Activated naive CD4-positive, alpha-beta T cell treated with Interleukin-2 at 50 U/mL for 16 hours (primary cell): ENCODE measurements at regions not wholly inside any gene's neighbourhood (a gene's known extent, or its start where the extent isn't known, plus 50 kb on each side); places are given as distances from the start of the nearest gene placed in this dataset.

Experiments used
- DNase-seq: peaks from one replicate; pipeline ENCODE4 v3.0.0-alpha.2; 2020

GRCh38 chr1:231108516-231109302, 53.1 kb upstream of the TRIM67 start:
- no peak for DNase-seq

- DNase-seq: no peak
Measured at GRCh38 chr1:231107600-231108326, 54.1 kb upstream of the TRIM67 start.

DNA sequence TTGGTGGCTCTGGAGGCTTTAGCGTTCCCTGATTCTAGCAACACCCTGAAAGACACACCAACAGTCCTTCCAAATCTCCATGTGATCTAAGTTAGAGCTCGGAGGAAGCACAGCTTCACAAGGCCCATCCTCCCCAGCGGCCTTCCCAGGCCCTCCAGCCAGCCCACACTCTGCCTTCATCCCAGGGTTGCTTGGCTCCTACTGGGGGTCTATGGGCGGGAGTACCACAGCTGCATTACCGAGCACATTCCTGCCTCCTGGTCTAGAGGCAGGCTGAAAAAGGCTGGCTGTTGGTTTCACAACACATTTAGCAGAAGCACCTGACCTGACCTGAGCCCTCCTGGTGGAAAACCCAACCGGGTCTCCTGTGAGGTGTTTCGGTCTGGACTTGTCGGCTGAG, 54.7 kb upstream of the TRIM67 start:
- DNase-seq: no peak

- DNase-seq: no peak
Measured at GRCh38 chr1:231106347-231106746, 55.5 kb upstream of the TRIM67 start.

GRCh38 chr1:231104917-231105316, 56.9 kb upstream of the TRIM67 start:
- DNase-seq: no peak

- DNase-seq: no peak
Measured at GRCh38 chr1:231103961-231104360, 57.9 kb upstream of the TRIM67 start.

DNA sequence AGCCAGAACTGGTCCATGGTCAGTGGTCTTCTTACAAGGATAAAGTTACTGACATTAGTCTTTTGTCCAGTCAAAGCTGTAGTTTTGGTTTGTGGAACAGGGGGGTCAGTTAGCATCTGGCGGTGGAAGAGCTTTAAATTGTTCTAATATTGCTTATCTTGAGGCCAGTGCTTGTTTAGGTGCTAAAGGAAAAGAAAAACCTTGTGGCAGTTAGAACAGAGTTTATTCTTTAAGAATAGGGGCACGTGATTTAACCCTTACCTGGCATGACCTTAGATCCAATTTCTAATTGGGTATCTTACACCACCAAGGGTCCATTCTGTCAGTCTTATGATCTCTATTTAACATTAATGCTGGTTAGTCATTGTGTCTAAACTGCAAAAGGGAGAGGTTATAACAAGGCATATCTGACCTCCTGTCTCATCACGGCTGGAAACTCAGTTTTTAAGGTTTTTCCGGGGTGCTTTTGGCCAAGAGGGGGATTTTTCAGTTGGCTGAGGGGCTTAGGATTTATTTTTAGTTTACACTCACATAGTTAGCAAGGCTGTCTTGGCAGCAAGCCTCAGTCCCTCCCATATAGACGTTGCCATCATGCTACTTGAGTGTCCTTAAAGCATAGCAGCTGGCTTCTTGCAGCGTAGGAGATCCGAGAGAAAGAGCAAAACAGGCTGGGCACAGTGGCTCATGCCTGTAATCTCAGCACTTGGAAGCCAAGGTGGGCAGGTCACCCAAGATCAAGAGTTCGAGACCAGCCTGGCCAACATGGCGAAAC, 60.1 kb upstream of the FAM89A start:
- no peak for DNase-seq

- DNase-seq: no peak
Measured at GRCh38 chr1:231099311-231099710, 59.3 kb upstream of the FAM89A start.

DNA sequence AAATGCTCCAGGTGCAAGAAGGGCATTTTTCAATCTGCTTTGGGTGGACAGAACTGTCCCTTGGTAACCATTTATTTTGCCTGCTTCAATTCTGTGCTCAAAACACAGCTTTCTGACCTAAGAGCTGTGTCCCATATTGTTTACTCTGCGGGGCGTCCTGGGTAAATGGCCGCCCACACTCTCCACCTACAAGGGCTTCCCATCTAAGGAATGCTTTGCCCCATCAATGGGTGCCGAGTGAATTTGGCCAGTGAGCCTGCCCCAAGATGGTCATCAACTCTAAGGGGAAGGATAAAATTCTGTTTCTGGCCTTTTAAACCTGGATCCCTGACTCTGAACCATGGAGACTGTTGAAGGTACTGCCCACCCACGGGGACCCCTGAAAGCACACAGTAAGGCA, 55.5 kb upstream of the FAM89A start:
- DNase-seq: no peak

GRCh38 chr1:231094421-231094820, 54.4 kb upstream of the FAM89A start:
- DNase-seq: no peak

- DNase-seq: no peak
Measured at GRCh38 chr1:231093156-231093922, 53.3 kb upstream of the FAM89A start.

GRCh38 chr1:231092380-231092779, 52.3 kb upstream of the FAM89A start:
- no peak for DNase-seq

DNA sequence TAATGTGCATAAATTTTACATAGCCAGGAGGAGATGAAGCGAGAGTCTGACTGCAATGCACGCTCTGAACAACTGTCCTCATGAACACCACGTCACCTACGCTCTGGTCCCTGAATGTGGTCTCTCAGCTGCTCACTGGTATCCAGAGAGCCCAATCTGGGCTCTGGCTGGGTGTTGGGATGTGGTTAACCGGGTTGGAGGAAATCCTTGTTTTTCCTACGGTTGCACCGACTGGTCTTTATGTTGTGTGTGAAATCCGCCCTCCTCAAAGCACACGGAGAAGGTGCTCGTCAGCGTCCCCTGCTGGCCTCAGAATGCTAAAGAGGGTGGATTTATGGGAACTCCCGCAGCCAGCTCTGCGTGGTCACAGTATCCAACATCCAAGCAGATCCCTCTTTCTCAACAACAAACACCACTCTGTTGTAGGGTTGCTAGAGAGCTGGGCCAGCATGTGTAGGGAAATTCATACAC, 51.8 kb upstream of the FAM89A start:
- peak; percentile 41 for DNase-seq

- DNase-seq: no peak
Measured at GRCh38 chr1:231091415-231091814, 51.4 kb upstream of the FAM89A start.
